HK-2 (cell line): ENCODE measurements at regions not wholly inside any gene's neighbourhood (a gene's known extent, or its start where the extent isn't known, plus 50 kb on each side); places are given as distances from the start of the nearest gene placed in this dataset.
"Not testable (repeated sequence)": the region's sequence is repeated elsewhere in the genome, so short reads cannot be mapped to it uniquely, and the experiment has no call there.

Source experiments
- DNase-seq: peaks from one replicate; pipeline ENCODE4 v3.0.0-alpha.2; 2018; ENCODE audit not compliant: unreplicated experiment

DNA sequence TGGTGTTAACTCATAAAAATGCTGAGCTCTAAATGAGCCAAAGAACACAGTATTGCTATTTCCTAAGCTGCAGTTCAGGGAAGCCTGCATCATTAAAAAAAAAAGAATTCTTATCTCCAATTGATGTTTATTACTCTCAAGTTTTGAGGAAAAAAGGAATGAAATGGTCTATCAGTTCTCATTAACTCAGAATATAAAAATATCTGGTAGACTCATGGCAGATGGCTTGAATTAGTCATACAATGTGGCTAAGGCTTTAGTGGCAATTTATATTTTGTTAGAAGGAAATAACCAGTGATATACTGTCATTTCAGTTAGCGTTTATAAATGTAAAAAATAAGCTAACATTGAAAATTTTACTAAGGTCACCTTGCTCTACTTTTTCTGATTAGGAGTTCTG, 1403.4 kb upstream of the C9orf72 start:
- no peak for DNase-seq

DNA sequence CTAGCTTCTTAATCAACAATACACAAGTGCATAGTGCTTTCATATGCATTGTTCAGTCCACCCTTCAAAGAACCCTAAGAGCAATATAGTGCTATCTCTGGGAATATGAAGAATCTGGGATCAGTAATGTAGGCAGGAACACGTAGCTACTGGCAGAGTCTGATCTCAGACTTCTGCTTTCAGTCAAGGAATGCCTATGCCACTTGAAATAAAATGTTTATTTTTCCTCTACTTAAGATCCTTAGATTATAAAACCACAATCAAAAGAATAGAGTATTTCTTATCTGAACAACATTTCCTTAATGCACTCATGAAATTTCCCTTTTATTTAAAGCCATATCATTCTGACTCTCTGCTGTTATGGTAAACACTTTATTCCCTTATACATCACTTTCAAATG, 1407.8 kb upstream of the C9orf72 start:
- no peak for DNase-seq

DNA sequence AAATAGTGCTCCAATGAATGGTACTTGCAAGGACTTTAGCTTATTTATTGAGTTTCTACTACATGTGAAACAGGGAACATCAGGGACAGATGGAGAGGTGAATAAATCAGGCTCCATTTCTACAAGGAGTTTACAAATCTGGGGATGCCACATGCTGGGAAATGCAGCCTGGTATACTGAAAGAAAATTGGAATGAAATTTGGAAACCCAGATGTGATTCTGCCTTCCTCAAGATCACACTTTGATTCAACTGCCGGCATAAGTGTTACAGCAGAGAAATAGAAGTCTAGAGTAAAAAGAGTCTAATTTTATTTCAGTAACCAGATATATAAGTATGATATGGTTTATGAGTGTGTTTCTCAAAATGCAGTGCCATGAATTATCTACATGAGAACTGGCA, 1408.4 kb upstream of the C9orf72 start:
- no peak for DNase-seq

DNA sequence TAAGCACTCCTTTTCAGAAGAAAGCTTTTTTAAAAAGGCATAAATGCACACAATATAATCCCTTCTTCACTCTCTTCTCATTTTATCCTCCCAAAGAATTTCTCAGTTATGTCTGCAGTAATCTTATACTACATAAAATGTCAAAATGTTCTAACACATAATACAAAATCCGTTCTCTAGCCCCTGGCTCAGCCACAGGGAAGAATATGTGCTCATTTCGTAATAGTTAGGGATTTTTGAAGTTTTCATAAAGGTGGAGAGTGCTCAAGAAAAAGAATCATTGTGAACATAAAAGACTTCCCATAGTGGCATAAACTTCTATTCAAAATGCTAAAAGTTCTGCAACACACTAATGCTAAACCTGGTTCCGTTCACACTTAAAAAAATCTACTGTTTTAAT, 1410.7 kb upstream of the C9orf72 start:
- no peak for DNase-seq

DNA sequence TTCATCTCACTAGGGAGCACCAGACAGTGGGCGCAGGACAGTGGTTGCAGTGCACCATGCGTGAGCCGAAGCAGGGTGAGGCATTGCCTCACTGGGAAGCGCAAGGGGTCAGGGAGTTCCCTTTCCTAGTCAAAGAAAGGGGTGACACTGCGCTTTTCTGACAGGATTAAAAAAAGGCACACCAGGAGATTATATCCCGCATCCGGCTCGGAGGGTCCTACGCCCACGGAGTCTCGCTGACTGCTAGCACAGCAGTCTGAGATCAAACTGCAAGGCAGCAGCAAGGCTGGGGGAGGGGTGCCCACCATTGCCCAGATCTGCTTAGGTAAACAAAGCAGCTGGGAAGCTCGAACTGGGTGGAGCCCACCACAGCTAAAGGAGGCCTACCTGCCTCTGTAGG, 1416.7 kb upstream of the C9orf72 start:
- DNase-seq = not testable (repeated sequence)

DNA sequence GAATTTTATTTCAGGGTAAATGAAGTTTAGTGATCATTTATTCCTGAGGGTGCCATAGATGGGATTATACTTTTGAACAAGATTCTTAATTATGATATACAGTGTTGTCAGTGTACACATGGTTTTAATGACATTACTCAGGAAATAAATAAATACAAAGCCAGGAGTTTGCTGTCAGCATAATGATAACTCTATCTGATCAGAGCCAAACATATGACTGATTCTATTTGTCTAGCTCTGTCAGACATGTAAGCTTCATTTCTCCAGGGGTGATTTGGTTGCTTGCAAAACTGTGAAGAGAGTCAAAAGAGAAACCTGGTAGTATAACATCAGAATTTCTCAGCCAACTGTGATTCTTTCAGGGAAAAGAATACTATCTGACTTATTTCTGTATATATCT, 1425.8 kb upstream of the C9orf72 start:
- DNase-seq = no peak

DNA sequence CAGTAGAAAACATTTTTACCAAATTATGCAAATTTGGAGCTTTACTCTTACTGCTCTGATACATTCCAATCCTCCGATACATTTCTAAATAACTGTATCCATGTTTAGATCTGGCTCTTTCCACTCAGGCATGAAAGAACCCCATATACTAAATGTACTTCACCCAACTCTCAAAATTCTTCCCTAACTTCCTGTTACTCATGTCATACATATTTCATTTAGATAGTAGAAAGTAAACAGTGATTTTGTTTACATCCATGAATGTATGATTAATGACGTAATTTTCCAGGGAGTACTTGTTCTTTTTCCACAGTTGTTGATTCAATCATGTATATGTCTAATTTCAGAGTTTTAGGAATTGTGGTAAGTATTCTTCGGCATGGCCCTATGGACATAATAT, 1426.5 kb upstream of the C9orf72 start:
- no peak for DNase-seq

DNA sequence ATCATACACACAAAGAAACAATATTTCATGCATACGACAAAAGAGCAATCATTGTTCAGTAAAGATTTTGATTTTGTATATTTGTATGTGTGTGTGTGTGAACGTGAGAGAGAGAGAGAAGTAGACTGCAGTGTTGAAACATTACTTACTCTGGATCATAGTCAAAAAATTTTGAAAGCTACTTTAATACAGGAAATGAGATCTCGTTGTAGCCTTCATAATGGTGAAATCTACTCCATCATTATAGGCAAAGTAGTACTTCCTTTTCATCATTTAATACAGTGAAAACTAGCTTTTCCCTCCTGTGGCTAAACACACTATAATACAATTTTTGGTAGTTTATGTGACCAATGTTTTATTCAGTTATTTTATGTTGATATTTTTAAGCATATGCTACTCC, 1427.7 kb upstream of the C9orf72 start:
- no peak for DNase-seq

DNA sequence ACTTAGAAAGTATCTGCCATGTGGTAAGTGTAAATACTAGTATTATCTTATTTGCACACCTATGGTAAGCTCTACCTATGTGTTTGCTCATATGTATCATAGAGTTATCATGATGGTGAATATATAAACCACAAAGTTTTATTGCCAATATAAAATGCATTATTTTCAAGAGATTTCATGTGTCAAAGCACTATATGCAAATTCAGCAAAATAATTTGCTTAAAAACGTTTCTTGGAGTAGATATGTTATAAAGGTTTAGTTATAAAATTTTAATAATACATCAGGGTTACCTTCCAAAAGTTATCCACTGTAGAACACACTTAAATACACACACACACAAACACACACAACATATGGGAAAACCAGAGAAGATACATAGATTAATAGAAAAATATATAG, 1431.7 kb upstream of the C9orf72 start:
- DNase-seq = no peak

DNA sequence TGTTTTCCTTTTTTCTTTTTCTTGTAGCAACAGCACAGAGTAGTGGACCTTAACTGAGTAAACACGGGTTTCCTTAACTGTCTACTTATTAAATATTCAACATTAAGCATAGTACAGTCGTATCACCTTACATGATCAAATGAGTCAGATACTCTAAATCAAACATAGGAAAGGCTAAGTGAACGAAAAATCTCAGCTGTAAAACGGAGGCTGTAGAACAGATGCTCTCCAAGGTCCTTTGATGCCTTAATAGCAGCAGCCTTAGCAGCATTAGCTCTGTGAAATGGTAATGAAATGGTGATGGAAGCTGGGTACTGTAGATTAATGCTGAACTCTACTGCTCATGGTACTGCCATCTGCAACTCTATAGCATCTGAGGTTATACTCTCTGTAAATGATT, 1433.3 kb upstream of the C9orf72 start:
- DNase-seq = no peak

DNA sequence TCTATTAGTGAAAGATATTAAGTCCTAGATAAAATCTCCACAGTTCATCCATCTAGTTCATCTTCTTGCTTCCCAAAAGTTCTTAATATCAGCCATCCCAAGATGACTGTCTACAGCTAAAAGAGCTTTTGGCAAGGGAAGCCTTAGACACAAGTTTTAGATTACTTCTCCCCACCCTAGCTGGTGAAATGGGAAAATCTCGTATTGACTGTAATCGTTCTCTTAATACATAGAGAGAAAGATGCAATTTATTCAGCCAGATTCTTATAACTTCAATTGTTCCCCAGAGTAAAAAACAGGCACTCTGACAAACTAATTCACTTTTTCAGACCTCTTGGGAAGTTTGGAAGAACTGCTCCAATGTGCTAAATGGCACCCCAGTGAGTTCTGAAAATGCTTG, 1439.6 kb upstream of the C9orf72 start:
- DNase-seq = no peak

DNA sequence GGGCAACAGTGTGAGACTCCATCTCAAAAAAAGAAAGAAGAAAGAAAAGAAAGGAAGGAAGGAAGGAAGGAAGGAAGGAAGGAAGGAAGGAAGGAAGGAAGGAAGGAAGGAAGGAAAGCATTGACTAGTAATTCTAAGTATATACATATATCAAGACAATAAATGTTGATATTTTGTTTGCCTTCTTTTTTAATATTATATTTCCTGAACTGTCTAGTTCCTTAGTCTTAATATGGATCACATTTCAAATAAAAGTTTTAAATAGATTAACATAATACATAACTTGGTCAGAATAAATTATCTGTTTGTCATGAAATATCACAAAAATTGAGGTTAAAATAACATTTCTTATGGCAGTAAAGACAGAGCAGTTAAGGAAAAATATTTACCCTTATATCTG, 1448.4 kb upstream of the C9orf72 start:
- DNase-seq = no peak

DNA sequence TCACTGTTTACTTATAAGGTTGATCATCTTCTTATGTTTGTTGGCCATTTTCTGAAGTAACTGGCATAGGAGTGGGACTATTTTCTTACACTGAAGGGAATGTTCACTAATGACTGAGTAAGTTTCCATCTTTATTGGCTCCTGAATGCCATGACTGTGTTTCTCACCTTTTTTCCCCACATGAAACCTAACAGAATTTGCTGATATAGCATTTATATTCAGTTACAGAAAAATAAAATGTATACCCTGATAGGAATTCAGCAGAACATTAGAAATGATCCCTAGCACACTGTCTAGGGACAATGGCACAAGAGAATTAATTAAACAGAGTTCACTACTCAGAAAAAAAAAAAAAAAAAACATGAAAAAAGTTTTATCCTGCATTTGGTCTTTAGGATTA, 1465.1 kb upstream of the C9orf72 start:
- DNase-seq = no peak

DNA sequence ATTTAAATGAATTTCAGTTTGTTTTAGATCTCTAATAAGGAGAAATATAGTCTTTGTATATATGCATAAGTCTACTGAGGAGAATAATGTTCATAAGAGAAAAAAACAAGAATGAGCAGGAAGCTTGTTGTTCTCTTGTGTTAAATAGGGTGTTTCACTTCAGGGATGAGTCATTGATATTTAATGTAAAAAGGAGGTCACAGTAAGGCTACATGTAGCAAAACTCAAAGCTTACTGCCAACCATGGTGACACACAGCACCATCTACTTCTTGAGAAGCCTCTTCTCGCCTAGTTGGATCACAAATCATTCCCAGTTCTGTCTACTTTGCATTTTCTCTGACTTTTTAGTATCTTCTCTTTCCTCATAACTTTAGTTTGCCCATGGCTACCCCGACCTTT, 1466.0 kb upstream of the C9orf72 start:
- DNase-seq = no peak

DNA sequence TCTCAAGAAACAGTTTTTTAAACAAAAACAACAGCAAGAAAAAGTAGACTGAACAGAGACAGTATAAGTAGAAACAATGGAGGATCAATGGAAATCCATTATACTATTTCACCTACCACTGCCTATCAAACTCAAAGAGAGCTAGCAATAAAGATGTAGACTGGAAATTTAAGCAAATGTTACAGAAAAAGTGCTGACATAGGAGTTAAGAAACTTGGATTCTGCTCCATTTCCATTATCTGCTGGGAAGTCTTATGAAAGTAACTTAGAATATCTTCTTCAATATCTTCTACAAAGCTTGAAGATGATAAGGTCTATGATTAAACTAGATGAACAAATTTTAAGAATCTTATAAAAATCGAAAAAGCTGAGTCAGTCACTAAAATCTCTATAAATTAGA, 1469.8 kb upstream of the C9orf72 start:
- no peak for DNase-seq

DNA sequence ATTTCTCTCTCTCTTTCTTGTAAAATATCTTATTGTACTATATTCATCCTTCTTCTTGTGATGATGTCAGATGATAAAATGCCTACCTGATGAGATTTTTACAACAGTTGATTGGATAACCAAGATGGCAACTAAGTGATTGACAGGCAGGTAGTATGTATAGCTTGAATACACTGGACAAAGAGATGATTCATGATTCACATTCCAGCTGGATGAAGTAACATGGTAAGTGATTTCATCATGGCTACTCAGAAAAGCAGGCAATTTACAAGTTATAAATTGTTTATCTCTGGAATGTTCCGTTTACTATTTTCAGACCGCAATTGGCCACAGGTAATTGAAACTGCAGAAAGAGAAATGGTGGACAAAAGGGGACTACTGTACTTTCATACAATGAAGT, 1471.7 kb upstream of the C9orf72 start:
- no peak for DNase-seq

DNA sequence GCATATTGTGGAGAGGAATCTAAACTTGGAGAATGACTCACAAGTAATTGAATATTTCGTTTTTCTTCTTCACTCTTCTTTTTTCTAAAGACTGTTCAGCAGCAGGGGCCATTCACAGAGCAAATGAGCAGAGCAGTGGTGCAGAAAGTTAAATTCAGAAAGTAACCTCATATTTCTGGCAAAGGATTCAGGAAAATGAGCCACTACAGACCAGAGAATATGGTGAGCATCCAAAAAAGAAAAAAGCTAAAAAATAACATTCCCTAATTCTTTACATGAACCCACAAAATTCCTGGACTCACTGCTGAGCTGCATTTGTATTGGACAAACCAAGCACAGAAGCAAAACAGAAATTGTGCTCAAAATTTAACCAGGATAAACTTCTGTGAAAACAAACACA, 1486.8 kb upstream of the C9orf72 start:
- no peak for DNase-seq

DNA sequence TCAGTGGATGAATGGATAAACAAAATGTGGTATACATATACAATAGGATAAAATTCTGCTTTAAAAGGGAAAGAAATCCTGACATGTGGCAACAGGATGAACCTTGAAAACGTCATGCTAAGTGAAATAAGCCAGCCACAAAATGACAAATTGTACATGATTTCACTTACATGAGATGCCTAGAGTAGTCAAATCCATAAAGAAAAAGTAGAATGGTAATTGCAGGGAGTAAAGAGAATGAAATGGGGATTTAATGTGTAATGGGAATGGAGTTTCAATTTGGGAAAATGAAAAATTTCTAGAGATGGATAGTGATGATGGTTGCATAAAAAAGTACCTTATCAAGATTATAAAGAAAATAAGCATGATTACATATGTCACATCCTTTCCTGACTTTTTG, 1489.2 kb upstream of the C9orf72 start:
- no peak for DNase-seq

DNA sequence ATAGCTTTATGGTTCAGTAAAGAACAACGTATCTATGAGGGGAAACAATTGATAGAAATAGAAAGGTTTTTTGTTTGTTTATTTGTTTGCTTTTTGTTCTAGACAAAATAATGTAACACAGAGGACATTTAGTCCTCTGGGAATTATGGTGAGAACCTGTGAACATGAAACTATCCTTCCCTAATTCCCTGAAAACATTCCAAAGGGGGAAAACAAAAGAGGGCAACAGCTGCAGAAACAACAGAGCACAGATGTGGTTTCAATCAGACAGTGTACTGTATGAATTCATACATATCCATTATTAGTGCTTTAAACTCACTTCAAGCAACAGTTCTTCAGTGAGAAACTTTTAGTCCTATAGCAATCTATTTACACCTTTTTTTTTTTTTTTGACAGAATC, 1489.8 kb upstream of the C9orf72 start:
- DNase-seq = no peak

DNA sequence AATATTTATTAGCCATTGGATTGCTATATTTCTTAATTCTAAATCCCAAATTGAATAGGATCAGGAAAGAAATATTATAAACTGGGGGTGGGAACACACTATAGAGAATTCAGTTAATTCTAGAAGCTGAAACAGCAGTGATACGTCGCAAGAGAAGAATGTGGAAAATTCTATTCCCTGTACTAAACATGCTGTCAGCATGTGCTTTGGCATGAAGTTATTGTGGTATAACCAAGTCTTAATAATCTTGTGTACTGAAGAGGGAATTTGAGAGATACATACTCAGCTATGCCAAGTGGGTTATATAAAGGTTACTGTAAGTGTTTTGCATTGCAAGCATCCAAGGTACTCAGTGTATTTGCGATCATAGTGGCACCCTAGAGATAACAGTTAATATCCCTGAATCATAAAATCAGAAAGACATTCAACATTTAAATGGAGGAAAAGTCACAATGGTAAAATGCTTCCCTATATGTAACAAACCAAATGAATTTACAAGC, 1492.9 kb upstream of the C9orf72 start:
- no peak for DNase-seq

DNA sequence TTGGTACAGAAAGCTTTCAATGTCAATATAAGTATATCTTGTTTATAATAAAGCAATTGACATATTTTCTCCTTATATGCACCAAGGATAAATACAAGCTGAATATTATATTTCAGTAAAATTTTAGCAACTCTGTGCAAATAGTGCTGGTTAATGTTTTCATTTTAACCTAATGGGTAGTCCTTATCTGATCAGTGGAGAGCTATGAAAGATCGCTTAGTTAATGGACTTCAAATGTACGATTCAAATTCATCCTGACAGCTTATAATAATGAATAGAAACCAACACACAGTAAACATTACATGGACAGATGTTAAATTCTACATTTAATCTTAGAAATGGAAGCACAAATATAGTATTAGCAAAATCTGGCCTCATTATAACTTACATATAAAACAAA, 1495.2 kb upstream of the C9orf72 start:
- DNase-seq = no peak

DNA sequence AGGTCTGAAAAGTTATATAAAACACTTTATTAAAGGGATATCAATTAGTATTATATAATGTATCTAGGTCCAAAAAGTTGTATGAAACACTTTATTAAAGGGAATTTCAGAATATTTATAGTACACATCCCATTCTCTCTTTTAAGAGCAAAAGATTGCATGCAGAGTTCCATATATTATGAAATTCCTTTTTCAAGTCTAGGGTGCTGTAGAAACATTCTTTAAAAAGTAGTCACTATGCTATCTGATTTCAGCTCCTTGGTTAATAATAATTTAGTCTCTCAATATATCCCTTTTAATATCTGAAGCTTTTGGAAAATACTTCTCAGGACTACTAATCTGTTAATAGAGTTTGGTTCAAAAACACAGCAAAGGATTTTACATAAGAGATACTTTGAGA, 1496.1 kb upstream of the C9orf72 start:
- no peak for DNase-seq

DNA sequence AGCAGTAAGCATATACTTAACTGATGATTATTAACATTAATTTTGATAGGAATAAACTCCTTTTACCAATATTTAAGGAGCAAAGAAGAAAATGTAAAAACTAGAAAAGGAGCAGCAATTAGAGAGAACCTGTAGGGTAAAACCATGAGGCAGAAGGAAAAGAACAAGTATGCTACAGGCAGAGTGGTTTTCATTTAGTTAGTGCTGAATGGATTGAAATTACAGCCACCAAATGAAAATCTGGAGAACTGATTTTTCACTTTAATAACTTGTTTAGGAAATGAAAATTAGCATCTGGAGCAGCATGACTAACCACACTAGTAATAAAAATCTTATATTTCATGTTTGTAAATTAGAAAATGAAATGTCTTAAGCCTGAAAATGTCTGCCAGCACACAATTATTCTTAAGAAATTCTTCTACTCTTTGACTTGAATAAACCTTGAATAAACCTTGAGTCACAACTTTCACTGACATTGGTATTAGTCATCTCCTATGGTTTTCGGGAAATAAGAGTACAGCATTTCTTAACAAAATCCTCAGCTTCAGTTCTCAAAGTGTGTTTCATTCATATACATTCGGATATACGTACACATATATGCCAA, 1504.9 kb upstream of the C9orf72 start:
- no peak for DNase-seq

DNA sequence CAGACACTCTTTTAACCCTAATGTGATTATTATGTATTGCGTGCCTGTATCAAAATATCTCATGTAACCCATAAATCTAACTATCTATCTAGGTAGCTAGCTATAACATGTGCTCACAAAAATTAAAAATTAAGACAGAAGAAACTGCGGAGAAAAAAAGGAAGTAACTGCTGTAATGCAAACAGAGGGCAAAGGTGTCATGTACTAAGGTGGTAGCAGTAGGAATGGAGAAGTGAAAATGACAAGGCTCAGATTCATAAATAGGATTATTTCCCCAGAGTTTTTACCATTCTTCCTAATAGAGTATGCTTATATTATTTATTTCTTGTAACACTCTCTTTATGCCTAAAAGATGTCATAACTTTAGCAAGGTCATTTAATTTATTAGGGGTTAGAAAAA, 1527.5 kb upstream of the C9orf72 start:
- no peak for DNase-seq

DNA sequence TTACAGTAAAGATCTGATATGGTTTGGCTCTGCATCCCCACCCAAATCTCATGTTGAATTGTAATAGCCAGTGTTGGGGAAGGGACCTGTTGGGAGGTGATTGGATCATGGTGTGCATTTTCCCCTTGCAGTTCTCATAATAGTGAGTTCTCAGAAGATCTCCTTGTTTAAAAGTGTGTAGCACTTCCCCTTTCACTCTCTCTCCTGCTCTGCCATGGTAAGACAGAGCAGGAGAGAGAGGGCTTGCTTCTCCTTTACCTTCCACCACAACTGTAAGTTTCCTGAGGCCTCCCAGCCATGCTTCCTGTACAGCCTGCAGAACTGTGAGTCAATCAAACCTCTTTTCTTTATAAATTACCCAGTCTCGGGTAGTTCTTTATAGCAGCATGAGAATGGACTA, 1530.9 kb upstream of the C9orf72 start:
- not testable (repeated sequence) for DNase-seq
